BLaER1 treated with 17β-estradiol and CSF1 and Interleukin-3, amounts not matched to agents 10 nM and 100 nM (cell line): ENCODE measurements at regions not wholly inside any gene's neighbourhood (a gene's known extent, or its start where the extent isn't known, plus 50 kb on each side); places are given as distances from the start of the nearest gene placed in this dataset.
"Not testable (repeated sequence)": the region's sequence is repeated elsewhere in the genome, so short reads cannot be mapped to it uniquely, and the experiment has no call there.

Experiments used
- H3K27ac ChIP-seq, 11 experiments: shearing (Covaris generic); formaldehyde crosslinking; 2 replicates each; pipeline ENCODE4 v1.8.1; 2022
- H3K27me3 ChIP-seq, 11 experiments: shearing (Covaris generic); formaldehyde crosslinking; 2 replicates each; pipeline ENCODE4 v1.8.1; 2022
- H3K36me3 ChIP-seq, 11 experiments: shearing (Covaris generic); formaldehyde crosslinking; 2 replicates each; pipeline ENCODE4 v1.8.1; 2022
- H3K4me1 ChIP-seq, 10 experiments: shearing (Covaris generic); formaldehyde crosslinking; 2 replicates each; pipeline ENCODE4 v1.8.1; 2022
- H3K4me2 ChIP-seq, 11 experiments: shearing (Covaris generic); formaldehyde crosslinking; 2 replicates each; pipeline ENCODE4 v1.8.1; 2022
- H3K4me3 ChIP-seq, 10 experiments: shearing (Covaris generic); formaldehyde crosslinking; 2 replicates each; pipeline ENCODE4 v1.8.1; 2022
- H3K9ac ChIP-seq, 11 experiments: shearing (Covaris generic); formaldehyde crosslinking; 2 replicates each; pipeline ENCODE4 v1.8.1; 2022
- H3K9me3 ChIP-seq, 11 experiments: shearing (Covaris generic); formaldehyde crosslinking; replicated peaks in 1 of 11; 2 replicates each; pipeline ENCODE4 v1.8.1; 2022
- H4K20me1 ChIP-seq, 11 experiments: shearing (Covaris generic); formaldehyde crosslinking; 2 replicates each; pipeline ENCODE4 v1.8.1; 2022
- Cebpa-rat ChIP-seq, 11 experiments: shearing (Covaris generic); IDR thresholded peaks; 2 replicates each; pipeline ENCODE4 v1.8.1; 2022

DNA sequence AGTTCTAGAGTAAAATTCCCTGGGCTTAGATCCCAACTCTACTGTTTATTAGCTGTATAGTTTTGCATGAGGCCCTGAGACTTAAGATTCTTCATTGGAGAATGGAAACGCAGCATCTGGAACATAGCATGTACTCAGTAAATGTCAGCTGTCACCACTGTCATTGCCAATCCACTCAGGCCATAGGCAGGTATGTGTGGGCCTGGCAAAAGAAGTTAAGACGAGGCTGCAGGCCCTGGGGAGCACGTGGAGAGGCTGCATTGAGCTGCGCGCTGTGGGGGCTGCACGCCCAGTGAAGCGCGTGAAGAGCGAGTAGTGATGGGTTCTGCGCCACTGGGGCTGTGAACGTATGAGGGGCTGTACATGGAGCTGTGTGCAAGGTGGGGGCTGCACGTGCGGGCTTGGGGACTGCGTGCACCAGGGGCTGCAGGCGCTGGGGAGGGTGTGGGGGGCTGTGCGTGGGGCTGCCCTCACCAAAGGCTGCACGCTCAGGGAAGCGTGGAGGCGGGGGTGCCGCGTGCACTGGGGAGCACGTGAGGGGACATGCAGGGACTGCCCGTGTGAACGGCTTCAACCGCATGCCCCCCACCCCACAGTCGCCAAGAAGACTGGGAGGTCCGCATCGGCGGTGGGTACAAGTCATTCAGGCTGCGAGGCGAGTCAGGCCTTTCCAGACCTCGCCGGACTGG is 85.5 kb downstream of the PRR15 start:
- no peak for TF ChIP-seq Cebpa-rat (IDR thresholded peaks at IDR 0.05)
- no peak overlapping the region for H3K9ac ChIP-seq
- H3K27ac ChIP-seq, result no peak overlapping the region
- peaks cover 0 to 7% (median 0%) of the 10 kb centered on the region in 11 experiments; a peak in 2 of 22 replicates for H3K36me3 ChIP-seq
- no peak overlapping the region for H3K4me3 ChIP-seq
- H4K20me1 ChIP-seq, result no peaks in the 10 kb centered on the region; a peak in 1 of 22 replicates
- no peaks in the 10 kb centered on the region for H3K27me3 ChIP-seq
- no peak overlapping the region for H3K4me2 ChIP-seq
- H3K9me3 ChIP-seq, result peaks cover 0 to 13% (median 0%) of the 10 kb centered on the region in 11 experiments; a peak in 3 of 22 replicates
- H3K4me1 ChIP-seq, result peaks cover 0 to 19% (median 0%) of the 10 kb centered on the region in 10 experiments; a peak in 6 of 20 replicates

DNA sequence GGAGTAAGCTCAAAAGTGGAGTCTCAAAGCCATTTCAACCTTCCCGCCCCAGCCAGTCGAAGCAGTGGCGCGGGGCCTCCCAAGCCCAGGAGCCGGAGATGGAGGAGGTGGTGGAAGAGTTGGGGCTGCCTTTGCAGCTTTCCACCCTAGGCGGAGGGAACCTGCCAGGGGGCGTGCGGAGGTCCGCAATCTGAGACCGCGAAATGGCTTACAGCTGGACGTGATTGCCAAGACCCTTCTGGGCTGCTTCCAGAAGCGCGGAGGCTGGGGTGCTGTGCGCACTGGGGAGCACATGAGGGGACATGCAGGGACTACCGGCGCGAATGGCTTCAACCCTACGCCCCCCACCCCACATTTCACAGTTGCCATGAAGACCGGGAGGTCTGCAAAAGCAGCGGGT is 86.2 kb downstream of the PRR15 start:
- no peak overlapping the region for H3K27ac ChIP-seq
- no peaks in the 10 kb centered on the region for H3K27me3 ChIP-seq
- no peak overlapping the region for H3K9ac ChIP-seq
- peaks cover 0 to 7% (median 0%) of the 10 kb centered on the region in 11 experiments; a peak in 2 of 22 replicates for H3K36me3 ChIP-seq
- H3K9me3 ChIP-seq, result peaks cover 0 to 13% (median 0%) of the 10 kb centered on the region in 11 experiments; a peak in 3 of 22 replicates
- no peak overlapping the region for H3K4me2 ChIP-seq
- H3K4me1 ChIP-seq, result peaks cover 0 to 19% (median 0%) of the 10 kb centered on the region in 10 experiments; a peak in 6 of 20 replicates
- no peak for TF ChIP-seq Cebpa-rat (IDR thresholded peaks at IDR 0.05)
- no peaks in the 10 kb centered on the region; a peak in 1 of 22 replicates for H4K20me1 ChIP-seq
- H3K4me3 ChIP-seq, result no peak overlapping the region

DNA sequence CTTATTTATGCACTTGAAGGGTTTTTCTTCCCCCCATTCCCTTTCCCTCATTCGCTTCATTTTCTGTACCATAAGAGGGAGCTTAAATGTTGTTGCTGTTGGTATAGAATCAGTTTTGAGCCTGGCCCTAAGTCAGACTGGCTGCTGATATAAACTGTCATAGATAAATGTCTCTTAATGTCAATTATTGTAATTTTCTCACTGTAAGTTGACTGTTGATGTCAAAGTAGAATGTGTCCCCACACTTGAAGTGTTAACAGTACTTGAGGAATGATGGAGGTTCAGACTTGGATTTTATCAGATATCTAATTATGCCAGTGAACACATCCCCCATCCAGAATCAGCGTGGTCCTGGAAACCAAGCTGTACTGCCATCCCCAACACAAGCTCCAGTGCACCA is 87.8 kb downstream of the PRR15 start:
- no peak overlapping the region for H3K9ac ChIP-seq
- peaks cover 0 to 9% (median 0%) of the 10 kb centered on the region in 10 experiments; a peak in 6 of 20 replicates for H3K4me1 ChIP-seq
- no peaks in the 10 kb centered on the region for H3K27me3 ChIP-seq

GRCh38 chr7:29652556-29652955 is 88.9 kb downstream of the PRR15 start:
- Histone ChIP-seq H3K9ac (no peak overlapping the region), H3K4me2 (no peak overlapping the region), H3K4me1 (no peaks in the 10 kb centered on the region), H3K27ac (no peak overlapping the region), H3K4me3 (no peak overlapping the region), H3K36me3 (peaks cover 0 to 7% (median 0%) of the 10 kb centered on the region in 11 experiments; a peak in 2 of 22 replicates), H4K20me1 (no peaks in the 10 kb centered on the region; a peak in 1 of 22 replicates), H3K27me3 (no peaks in the 10 kb centered on the region), H3K9me3 (peaks cover 0 to 13% (median 0%) of the 10 kb centered on the region in 11 experiments; a peak in 3 of 22 replicates)
- TF ChIP-seq Cebpa-rat (IDR thresholded peaks at IDR 0.05), result no peak

More for the DNA sequence above, 87.8 kb downstream of the PRR15 start:
- Histone ChIP-seq H3K4me2 (no peak overlapping the region), H3K27ac (no peak overlapping the region), H3K36me3 (peaks cover 0 to 7% (median 0%) of the 10 kb centered on the region in 11 experiments; a peak in 2 of 22 replicates), H4K20me1 (no peaks in the 10 kb centered on the region; a peak in 1 of 22 replicates), H3K9me3 (peaks cover 0 to 13% (median 0%) of the 10 kb centered on the region in 11 experiments; a peak in 3 of 22 replicates), H3K4me3 (no peak overlapping the region)
- TF ChIP-seq Cebpa-rat (IDR thresholded peaks at IDR 0.05), result no peak

GRCh38 chr7:29654340-29654739 is 90.7 kb downstream of the PRR15 start:
- H3K9me3 ChIP-seq, result peaks cover 0 to 13% (median 0%) of the 10 kb centered on the region in 11 experiments; a peak in 3 of 22 replicates
- H3K27me3 ChIP-seq, H4K20me1 ChIP-seq, H3K27ac ChIP-seq, H3K4me2 ChIP-seq, H3K4me3 ChIP-seq, H3K9ac ChIP-seq, H3K4me1 ChIP-seq, H3K36me3 ChIP-seq: not testable (repeated sequence)

- Histone ChIP-seq H3K4me1 (no peaks in the 10 kb centered on the region), H3K36me3 (no peaks in the 10 kb centered on the region), H3K27ac (no peak overlapping the region), H3K27me3 (no peaks in the 10 kb centered on the region), H4K20me1 (no peaks in the 10 kb centered on the region), H3K4me2 (no peak overlapping the region), H3K9ac (no peak overlapping the region), H3K9me3 (no peaks in the 10 kb centered on the region), H3K4me3 (no peak overlapping the region)
- TF ChIP-seq Cebpa-rat (IDR thresholded peaks at IDR 0.05), result no peak
Measured at GRCh38 chr7:29657288-29657687, 93.7 kb downstream of the PRR15 start.

GRCh38 chr7:29657856-29658255 is 94.2 kb downstream of the PRR15 start:
- Histone ChIP-seq H3K27me3 (no peaks in the 10 kb centered on the region), H3K4me2 (no peak overlapping the region), H4K20me1 (no peaks in the 10 kb centered on the region), H3K27ac (no peak overlapping the region), H3K4me3 (no peak overlapping the region), H3K9ac (no peak overlapping the region), H3K36me3 (no peaks in the 10 kb centered on the region), H3K4me1 (no peaks in the 10 kb centered on the region), H3K9me3 (no peaks in the 10 kb centered on the region)
- no peak for TF ChIP-seq Cebpa-rat (IDR thresholded peaks at IDR 0.05)

- H3K4me2 ChIP-seq, H3K27me3 ChIP-seq, H3K9me3 ChIP-seq, H3K4me1 ChIP-seq, H3K27ac ChIP-seq, H3K36me3 ChIP-seq, H3K4me3 ChIP-seq, H4K20me1 ChIP-seq, H3K9ac ChIP-seq: not testable (repeated sequence)
Measured at GRCh38 chr7:29659213-29659612, 95.6 kb downstream of the PRR15 start.

DNA sequence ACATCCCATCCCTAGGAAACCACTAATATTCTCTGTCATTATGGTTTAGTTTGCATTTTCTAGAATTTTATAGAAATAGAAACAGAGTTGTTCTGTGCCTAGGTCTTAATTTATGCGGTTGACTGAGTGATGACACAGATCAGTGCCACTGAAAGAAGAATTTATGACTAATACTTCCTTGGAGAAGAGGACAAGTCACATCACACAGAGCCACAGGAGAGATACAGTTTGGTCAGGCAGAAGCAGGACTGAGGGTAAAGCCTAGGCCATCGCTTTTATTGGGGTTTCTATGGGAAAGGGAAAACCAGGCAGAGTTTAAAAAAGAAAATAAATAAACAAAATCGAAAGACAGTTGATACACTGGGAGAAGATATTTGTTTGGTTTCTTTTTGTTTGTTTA is 99.3 kb downstream of the PRR15 start:
- H3K36me3 ChIP-seq, H3K9me3 ChIP-seq, H3K4me3 ChIP-seq, H3K27ac ChIP-seq, H3K4me1 ChIP-seq, H3K27me3 ChIP-seq, H4K20me1 ChIP-seq, H3K4me2 ChIP-seq, H3K9ac ChIP-seq: not testable (repeated sequence)

DNA sequence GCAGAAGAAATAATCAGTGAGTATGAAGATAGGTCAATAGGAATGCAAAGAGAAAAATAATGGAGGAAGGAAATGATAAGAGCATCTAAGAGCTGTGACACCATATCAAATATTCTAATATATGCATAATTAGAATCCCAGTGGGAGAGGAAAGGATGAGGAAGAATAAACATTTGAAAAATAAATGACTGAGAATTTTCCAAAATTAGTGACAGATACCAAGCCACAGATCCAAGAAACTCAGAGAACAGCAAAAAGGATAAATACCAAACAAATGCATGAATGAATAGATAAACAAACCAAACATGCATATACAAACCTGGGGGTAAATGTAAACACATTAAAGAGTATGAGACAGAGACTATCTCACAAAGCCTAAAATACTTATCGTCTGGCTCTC is 101.4 kb downstream of the PRR15 start:
- not testable (repeated sequence) for H3K4me2 ChIP-seq, H4K20me1 ChIP-seq, H3K4me1 ChIP-seq, H3K9ac ChIP-seq, H3K9me3 ChIP-seq, H3K36me3 ChIP-seq, H3K27me3 ChIP-seq, H3K4me3 ChIP-seq, H3K27ac ChIP-seq

DNA sequence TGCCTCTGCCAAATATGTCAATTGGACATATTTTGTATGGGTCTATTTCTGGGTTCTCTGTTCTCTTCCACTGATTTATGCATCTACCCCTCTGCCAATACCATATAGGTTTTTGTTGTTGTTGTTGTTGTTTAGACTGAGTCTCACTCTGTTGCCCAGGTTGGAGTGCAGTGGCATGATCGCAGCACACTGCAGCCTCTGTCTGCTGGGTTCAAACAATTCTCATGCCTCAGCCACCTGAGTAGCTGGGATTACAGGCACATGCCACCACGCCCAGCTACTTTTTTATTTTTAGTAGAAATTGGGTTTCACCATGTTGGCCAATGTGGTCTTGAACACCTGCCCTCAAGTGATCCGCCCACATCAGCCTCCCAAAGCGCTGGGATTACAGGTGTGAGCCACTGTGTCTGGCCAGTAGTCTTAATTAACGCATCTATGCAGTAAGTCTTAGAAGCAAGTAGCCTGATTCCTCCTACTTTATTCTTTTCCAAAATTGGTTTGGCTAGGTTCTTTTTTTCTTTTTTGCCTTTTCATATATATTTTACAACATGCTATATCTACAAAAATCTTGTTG is 103.5 kb downstream of the PRR15 start:
- not testable (repeated sequence) for H4K20me1 ChIP-seq, H3K9me3 ChIP-seq, H3K36me3 ChIP-seq, H3K4me1 ChIP-seq, H3K4me3 ChIP-seq, H3K4me2 ChIP-seq, H3K9ac ChIP-seq, H3K27me3 ChIP-seq, H3K27ac ChIP-seq

DNA sequence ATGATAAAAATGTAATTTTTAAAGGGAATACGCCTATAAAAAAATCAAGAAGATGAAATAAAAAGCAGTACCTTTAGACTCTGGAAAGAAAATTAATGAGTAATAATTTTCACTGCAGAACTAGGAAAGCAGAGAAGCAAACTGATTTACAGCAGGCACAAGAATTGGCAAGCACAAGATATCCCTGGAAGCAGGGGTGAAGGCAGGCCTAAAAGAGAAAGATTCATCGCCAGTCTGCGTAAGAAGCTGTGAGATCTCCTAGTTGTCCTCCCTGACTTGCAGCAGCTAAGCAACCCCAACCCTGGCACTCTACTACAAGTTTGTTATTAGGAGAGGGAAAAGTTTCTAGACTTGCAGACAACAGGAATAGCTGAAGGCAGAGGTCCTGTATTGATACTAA is 107.7 kb downstream of the PRR15 start:
- not testable (repeated sequence) for H3K4me3 ChIP-seq, H3K9ac ChIP-seq, H3K9me3 ChIP-seq, H4K20me1 ChIP-seq, H3K27me3 ChIP-seq, H3K36me3 ChIP-seq, H3K4me1 ChIP-seq, H3K27ac ChIP-seq, H3K4me2 ChIP-seq

DNA sequence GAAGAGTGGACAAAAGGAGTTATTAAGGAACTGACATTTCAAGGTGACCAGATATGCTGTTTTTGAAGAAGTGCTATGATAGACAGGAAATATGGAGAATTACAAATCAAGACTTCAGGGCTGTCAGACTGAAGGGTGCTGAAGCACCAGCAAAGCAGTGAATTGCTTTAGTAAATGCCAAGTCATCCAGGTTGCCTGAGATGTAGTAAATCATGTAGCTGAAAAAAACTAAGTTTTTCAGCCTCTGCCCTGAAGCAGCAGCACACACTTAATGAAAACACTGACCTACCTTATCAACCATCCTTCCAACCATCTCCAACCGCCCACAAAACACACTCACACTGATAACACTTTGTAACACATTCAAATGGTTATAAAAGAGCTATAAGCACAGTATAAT is 110.0 kb downstream of the PRR15 start:
- not testable (repeated sequence) for H3K9ac ChIP-seq, H3K27ac ChIP-seq, H4K20me1 ChIP-seq, H3K36me3 ChIP-seq, H3K9me3 ChIP-seq, H3K4me1 ChIP-seq, H3K4me2 ChIP-seq, H3K27me3 ChIP-seq, H3K4me3 ChIP-seq

- H3K9ac ChIP-seq, H3K4me3 ChIP-seq, H3K36me3 ChIP-seq, H3K27ac ChIP-seq, H3K27me3 ChIP-seq, H3K9me3 ChIP-seq, H4K20me1 ChIP-seq, H3K4me1 ChIP-seq, H3K4me2 ChIP-seq: not testable (repeated sequence)
Measured at GRCh38 chr7:29674626-29675025, 111.0 kb downstream of the PRR15 start.
